K562 (cell line): ENCODE measurements at regions not wholly inside any gene's neighbourhood (a gene's known extent, or its start where the extent isn't known, plus 50 kb on each side); places are given as distances from the start of the nearest gene placed in this dataset.

Experiments
- CHD1 ChIP-seq: fragments of 200-600 bp; sonication (generic); IDR thresholded peaks from one replicate; pipeline ENCODE4 v1.6.1; 2012; ENCODE audit warnings: mild to moderate bottlenecking, moderate library complexity, low read length, inconsistent platforms
- ESRRB ChIP-seq: fragments of 250-450 bp; sonication (Bioruptor Pico); IDR thresholded peaks from 2 replicates; pipeline ENCODE4 v1.5.0; 2020; ENCODE audit warnings: mild to moderate bottlenecking, moderate library complexity, borderline replicate concordance
- SIX5 ChIP-seq, 2 experiments: IDR thresholded peaks; 2 replicates each; pipeline ENCODE4 v1.6.1; 2011; ENCODE audit warnings: low read length in 2 of 2, borderline replicate concordance in 1 of 2, low read depth in 1 of 2, mild to moderate bottlenecking in 1 of 2, moderate library complexity in 1 of 2; ENCODE audit not compliant: insufficient read depth in 1 of 2

- TF ChIP-seq ESRRB, result no peak
- no peak for TF ChIP-seq SIX5 (IDR thresholded peaks at IDR 0.05; ENCODE audit: borderline replicate concordance in 1 of 2, insufficient read depth in 1 of 2, low read depth in 1 of 2, low read length in 2 of 2)
- no peak for TF ChIP-seq CHD1
These were observed 392.8 kb downstream of the KCNRG start for GRCh38 chr13:50408068-50408467.
